Uterus (tissue), 3 donors: ENCODE measurements at regions not wholly inside any gene's neighbourhood (a gene's known extent, or its start where the extent isn't known, plus 50 kb on each side); places are given as distances from the start of the nearest gene placed in this dataset.

Experiments used
- DNase-seq, 2 donors: peaks; one replicate each; pipeline ENCODE4 v3.0.0-alpha.2; 2019 to 2020
- H3K27ac ChIP-seq, 2 donors: fragments of 200-600 bp; sonication (generic); 1 replicate in 1 of 2; 2 replicates in 1 of 2; pipeline ENCODE4 v1.5.1; 2016 to 2018
- H3K27me3 ChIP-seq, 2 donors: fragments of 200-600 bp; sonication (generic); one replicate each; pipeline ENCODE4 v1.5.1; 2018 to 2019; ENCODE audit warnings: control low read depth in 1 of 2
- H3K36me3 ChIP-seq, 2 donors: fragments of 200-600 bp; sonication (generic); one replicate each; pipeline ENCODE4 v1.5.1; 2019; ENCODE audit warnings: control low read depth in 1 of 2
- H3K4me1 ChIP-seq, 2 donors: fragments of 200-600 bp; sonication (generic); one replicate each; pipeline ENCODE4 v1.5.1; 2018 to 2019; ENCODE audit warnings: control low read depth in 1 of 2
- H3K4me3 ChIP-seq, 2 donors: fragments of 200-600 bp; sonication (generic); 1 replicate in 1 of 2; 2 replicates in 1 of 2; pipeline ENCODE4 v1.5.1; 2018 to 2019; ENCODE audit warnings: mild to moderate bottlenecking in 1 of 2
- H3K9me3 ChIP-seq, 2 donors: fragments of 200-600 bp; sonication (generic); one replicate each; pipeline ENCODE4 v1.5.1; 2019; ENCODE audit warnings: control low read depth in 1 of 2
- CTCF ChIP-seq, 4 experiments: fragments of 200-600 bp in 2 of 4; fragments of 450-650 bp in 2 of 4; sonication (generic) in 2 of 4; IDR thresholded peaks; one replicate each; pipeline ENCODE4 v1.5.1; 2016 to 2019; ENCODE audit warnings: antibody characterized with exemption in 4 of 4, mild to moderate bottlenecking in 2 of 4, moderate library complexity in 1 of 4
- POLR2A ChIP-seq, 2 donors: fragments of 450-650 bp; IDR thresholded peaks; one replicate each; pipeline ENCODE4 v1.6.1; 2016; ENCODE audit warnings: antibody characterized with exemption in 2 of 2, mild to moderate bottlenecking in 1 of 2, moderate library complexity in 1 of 2
- intact Hi-C: fragments of 100-400 bp; cut with DNase I; formaldehyde crosslinking; loops from one replicate; pipeline ENCODE4 v1.15.1; 2023; ENCODE audit warnings: low total_unique reads
- donor health status: DM: yes; HTN: yes; CAD: no.

- intact Hi-C loops = no loop called here
- no peaks in the 10 kb centered on the region for H3K36me3 ChIP-seq
- no peak for DNase-seq
These were observed 50.2 kb upstream of the NCOR2 start for GRCh38 chr12:124617615-124618014.

More at GRCh38 chr12:124617615-124618014, 50.2 kb upstream of the NCOR2 start:
- H3K27me3 ChIP-seq = no peaks in the 10 kb centered on the region
- TF ChIP-seq CTCF (IDR thresholded peaks at IDR 0.05) (no peak), POLR2A (IDR thresholded peaks at IDR 0.05) (no peak)
- no peak overlapping the region for H3K4me3 ChIP-seq
- no peaks in the 10 kb centered on the region for H3K9me3 ChIP-seq
- H3K27ac ChIP-seq = no peak overlapping the region
- H3K4me1 ChIP-seq = peaks cover 9 to 12% of the 10 kb centered on the region in 2 donors
